DMS153 treated with DMSO at 0.1 percent for 48 hours (cell line): ENCODE measurements at regions not wholly inside any gene's neighbourhood (a gene's known extent, or its start where the extent isn't known, plus 50 kb on each side); places are given as distances from the start of the nearest gene placed in this dataset.

Experiments used
- DNase-seq: peaks from one replicate; lab custom pipeline; 2025; ENCODE audit not compliant: unreplicated experiment; lab: John Stamatoyannopoulos, UW

DNA sequence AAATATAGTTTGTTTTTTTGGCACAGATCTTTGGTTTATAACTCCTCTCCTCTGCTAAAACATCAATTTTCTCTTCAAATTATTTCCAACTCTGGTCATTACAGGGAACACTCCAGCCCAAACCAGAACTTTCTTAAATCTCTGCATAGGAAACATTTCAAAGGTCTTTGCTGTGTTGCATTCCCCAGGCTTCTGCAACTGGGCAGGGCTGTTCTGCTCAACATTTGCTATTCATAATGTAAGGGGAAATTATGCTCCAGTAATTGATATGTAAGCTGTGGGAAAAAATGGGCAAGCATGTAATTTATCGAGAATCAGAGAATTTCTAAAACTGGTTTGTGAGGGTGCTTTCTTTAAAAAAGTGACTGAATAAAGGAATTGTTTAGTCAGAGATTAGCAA is 410.4 kb downstream of the TUSC7 start:
- no peak for DNase-seq

DNA sequence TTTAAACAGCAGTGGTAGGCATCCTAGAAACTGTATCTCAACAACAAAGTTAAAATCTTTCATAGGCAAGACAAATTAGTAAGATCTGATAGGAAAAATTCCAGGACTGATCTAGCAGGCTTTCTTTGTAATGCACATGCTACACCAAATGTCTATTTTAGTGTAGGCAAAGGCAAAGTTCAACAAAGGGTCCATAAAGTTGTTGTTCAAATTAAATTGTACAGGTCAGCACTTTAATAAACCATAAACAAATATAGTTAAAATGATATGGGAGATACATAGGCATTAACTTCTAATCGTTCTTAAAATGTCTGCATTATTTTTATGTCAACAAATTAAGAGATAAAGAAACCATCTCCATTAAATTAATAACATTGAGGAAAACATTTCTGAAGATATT is 413.0 kb downstream of the TUSC7 start:
- DNase-seq, result no peak

DNA sequence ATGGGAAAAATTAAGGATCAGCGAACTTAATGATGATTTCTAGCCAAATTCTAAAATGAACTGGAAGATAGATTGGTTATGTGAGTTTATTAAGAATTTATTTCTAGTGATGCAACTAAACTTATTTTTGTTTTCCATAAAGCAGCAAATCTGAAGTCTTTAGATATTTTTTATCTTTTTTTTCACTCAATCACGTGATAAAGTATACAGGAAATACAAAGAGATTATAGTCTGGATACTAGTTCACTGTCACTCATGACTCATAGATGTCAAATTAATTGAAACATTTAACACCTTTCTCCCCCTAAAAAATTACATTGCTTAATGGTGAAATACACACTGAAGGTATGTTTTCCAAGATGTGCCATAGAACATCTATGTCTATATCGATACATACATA is 416.9 kb downstream of the TUSC7 start:
- no peak for DNase-seq

DNA sequence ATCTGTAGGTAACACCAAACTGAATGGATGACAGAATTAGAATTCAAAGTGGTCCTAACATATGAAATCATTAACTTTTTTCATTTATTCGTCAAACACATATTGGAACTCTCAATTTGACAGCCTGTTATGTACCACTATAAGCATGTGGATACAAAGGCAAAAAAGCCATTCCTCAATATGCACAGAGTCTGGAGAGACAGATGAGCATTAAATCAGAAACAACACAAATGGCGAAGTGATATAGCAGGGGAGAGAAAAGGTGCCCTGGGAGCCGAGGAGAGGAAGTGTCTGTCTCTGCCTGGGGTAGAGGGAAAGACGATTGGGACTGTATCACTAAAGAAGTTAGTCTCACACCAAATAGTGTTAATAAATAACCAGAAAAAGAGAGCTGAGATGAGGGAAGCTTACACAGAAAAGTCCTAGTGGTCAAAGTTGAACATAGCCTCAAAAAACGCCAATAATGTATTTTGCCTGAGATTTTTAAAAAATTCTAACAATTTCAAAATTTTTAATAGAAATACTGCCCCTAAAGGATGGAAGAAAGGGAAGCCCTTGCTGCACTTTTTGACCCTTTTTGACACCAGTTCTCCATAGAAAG is 417.5 kb downstream of the TUSC7 start:
- DNase-seq, result no peak

DNA sequence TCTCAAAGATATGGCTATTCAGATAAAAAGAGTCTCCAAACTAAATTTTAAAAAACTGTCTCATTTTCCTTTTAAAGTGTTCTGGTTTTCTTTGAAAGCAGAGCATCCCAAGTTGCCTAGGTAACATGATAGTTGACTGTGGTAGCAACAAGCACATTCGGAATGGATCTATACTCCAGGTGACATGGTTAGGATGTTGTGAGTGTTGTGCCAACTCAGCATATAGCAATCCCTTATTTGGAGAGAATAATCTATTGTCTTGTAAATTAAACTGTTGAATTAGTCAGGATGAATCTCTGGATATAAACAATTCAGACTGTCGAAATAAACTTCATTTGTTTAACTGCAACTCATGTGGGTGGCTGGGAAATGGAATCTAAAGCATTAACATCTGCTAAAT is 418.6 kb downstream of the TUSC7 start:
- DNase-seq, result no peak

DNA sequence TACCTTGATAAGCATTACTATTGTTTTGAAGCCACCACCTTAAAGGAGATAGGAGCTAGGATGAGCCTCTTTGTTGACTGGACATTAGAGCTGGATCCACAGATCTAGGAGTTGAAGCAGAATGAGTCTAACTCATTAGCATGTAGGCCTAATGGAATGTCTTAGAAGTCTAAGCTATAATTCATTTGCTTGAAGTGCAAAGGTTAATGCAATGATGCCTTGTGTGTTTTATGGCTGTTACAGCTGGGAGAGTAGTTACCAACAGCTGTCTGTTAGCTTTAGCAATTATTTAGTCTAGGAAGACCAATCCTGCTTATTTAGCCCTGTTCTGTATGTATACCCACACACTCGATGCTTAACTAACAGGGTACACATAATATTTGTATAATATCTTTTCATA is 419.3 kb downstream of the TUSC7 start:
- no peak for DNase-seq

DNA sequence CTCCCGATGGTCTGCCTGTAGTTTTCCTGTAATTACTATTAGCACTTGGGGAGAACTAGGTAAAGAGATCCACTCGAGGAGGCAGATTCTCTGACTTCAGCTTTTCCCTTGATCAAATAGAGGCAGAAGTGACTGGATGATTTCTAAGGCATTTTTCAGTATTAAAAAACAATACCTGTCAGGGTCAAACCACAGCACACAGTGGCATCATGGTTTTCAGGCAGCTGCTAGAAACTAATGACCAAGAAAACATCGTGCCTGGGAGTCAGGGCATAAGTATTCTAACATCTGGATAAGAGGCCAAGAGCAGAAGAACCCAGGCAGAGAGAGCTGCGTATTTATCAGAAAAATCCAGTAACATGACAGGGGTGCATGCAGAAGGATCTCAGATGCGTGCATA is 419.9 kb downstream of the TUSC7 start:
- no peak for DNase-seq

DNA sequence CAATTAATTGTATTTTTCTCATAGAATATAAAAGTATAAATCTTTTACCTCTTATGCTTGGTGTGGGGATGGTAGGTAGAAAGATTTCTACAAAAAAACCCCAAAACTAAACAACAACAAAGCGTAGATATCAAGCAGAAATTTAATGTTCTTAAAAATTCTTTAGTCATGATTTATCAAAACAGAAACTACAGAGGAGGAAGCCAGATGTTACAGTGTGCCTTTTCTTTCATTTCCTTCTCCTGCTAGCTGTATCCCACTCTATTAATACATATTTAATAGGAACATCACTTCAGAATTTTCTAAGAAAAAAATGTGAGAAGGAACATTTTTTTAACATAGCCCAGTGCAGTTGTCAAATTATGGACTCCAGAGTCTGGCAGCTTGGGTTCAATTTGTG is 420.6 kb downstream of the TUSC7 start:
- DNase-seq, result no peak

DNA sequence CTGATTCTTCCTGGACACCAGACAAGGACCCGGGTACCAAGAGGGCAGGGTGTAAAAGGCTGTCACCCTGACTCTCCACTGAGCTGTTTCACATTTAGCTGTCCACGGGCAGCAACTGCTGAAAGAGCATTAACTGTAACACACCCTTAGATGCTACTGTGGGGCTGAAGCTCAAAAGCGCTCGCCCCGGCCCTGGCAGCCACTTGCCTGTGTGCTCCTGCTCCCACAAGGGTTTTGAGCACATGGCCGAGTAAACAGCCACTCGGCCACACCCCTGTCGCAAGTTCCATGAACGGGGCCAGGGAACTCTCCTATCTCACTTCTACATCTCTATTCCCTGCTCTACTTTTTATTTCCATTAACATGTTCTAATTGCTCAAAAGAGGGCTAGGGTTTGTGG is 421.7 kb downstream of the TUSC7 start:
- DNase-seq, result no peak

DNA sequence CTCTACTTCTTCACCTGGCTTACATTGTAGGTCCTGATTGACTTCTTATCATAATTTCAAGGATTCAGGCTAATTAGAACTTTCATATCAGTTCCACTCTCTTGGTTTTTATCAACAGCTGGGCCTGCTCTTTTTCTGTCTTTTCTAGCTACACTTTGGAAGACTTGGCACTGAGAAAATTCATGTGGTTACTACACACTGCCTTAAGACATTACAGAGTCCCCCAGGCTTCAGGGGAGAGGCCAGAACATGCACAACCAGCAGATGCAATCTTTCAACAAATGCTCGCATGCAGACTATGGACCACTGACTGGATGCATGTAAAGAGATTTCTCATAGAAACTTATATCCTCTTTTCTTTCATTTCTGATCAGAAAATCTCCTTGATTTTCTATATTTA is 423.5 kb downstream of the TUSC7 start:
- no peak for DNase-seq

DNA sequence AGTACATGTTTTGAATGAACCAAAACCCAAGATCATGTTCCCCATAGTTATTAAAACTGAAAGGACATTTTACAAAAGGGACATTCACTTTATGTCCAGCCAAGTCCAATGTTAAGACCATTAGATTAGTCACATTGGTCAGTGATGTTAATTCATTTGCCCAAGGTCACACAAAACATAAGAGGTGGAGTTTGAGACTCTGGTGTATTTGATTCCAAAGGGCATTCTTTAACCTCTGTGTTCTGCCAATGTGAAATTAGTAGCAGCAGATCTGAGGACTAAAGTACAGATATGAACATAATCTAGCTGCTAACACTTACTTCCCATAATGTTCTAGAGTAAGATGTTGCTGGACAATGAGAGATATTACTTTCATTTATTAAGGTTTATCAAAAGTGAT is 425.6 kb downstream of the TUSC7 start:
- DNase-seq, result no peak

DNA sequence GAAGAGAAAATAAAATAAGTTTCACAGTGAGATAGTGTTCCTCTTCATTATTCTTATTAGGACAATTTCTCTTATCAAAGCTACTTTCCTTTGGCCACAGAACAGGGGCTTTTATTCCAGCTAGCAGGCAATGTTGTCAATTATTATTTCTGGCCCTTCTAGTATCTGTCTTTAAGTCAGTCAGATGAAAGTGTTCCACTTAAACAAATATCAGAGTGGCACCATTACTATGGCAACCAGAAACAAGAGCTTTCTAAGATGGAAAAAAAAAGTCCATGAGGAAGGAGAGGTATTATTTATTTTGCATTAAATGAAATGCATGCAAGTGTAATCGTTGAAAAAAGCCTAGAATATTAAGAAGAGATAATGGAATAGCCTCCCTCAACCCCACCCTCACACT is 426.4 kb downstream of the TUSC7 start:
- no peak for DNase-seq

DNA sequence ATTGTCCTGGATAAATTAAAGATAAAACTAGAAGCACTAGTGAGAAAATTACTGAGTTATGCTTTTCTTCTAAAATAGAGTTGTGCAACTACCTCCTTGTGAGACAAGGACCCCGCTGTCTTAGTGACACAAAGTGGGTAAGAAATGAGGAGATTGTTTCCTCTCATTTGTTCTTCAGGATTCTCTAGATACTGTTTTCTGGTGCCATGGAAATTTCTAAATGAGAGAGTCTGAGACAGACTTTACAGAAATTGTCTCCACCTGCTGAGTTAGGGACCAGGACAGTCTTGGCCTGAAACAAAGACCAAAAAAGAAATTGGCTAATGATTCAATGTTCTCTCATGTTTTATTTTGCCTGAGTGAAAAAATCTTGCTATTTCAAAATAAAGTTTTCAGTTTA is 427.5 kb downstream of the TUSC7 start:
- DNase-seq, result no peak

DNA sequence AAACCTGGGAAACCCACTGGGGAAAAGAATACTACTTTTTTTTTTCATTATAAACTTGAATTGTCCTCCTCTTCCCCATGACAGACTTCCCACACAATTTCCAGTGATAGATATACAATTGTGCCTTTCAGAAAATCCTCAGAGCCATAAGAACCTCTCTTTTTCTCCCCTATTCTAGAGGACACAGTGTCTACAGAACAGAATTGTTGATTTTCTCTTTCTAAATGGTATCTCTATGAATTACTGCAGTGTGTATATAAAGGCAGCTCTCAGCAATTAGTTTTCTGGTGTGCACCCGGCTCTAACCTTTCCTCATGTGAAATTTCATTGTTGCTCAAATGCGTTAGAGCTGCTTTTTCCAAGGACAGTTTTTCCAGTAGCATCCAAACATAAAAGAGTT is 430.1 kb downstream of the TUSC7 start:
- DNase-seq, result no peak

DNA sequence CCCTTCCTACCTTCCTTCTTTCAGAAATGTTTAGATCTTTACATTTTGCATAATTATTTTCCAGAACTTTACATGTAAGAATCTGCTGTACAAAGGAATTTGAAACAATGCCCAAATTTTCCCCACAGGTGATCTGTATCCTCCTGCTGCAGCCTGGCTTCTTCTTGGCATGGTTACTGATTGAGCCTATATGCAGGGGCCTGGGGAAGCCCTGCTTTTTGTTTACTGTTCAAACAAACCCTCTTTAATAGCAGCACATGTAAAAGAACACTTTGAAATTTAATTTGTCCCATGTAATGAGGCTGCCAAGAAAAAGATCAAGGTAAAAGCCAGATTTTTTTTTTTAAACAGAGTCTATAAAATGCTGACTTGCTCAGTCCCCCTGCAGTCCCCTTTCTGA is 432.2 kb downstream of the TUSC7 start:
- DNase-seq, result no peak

DNA sequence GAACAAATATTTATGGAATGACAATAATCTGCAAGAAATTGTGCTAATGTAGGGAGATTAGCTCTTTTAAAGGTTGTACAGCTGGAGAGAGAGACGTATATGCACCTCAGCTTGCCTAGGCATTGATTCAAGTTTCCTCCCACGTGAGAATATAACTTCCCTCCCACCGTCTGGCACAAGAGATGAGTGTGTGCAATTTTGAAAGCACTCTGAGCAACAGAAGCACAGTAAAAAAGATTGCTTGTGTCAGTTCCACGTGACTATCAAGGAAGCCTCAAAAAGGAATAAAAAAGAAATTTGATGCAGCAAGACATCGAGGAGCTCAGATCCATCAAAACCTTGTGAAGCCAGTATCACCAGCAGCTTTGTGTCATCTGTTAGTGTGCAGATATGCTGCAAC is 435.3 kb downstream of the TUSC7 start:
- no peak for DNase-seq

DNA sequence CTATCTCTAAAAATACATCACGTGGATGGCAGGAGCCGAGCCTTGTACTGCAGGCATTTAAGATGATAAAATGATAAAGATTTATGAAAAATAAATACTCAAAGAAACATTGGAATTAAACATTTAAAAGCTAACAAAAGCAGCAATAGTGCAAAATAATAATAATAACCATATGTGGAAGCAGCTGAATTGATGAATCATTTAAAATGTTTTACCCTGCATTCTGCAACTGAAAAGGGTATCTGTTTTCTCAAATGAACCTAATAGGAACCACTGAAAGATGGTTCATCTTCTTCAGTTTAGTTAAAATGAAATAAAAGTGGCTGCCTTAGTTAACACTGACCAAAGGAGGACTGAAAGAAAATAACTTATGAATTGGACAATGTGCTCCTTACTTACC is 436.1 kb downstream of the TUSC7 start:
- DNase-seq, result no peak

DNA sequence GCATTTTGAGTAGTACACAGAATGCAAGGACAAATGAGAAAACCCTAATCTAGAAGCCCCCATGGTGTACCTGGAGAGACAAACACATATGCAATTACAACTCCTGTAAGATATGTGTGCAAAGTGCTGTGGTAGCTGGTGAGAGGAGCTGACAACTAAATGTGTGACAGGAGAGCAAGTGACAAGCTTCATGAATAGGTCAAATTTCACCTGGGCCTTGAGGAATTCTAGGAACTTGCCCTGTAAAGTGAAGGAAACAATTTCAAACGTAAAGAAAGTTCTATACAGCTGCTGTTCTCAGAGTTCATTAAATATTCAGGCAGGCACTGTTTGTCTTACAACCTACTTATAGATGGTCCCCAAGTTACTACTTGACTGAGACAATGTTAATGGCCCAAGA is 437.0 kb downstream of the TUSC7 start:
- no peak for DNase-seq

DNA sequence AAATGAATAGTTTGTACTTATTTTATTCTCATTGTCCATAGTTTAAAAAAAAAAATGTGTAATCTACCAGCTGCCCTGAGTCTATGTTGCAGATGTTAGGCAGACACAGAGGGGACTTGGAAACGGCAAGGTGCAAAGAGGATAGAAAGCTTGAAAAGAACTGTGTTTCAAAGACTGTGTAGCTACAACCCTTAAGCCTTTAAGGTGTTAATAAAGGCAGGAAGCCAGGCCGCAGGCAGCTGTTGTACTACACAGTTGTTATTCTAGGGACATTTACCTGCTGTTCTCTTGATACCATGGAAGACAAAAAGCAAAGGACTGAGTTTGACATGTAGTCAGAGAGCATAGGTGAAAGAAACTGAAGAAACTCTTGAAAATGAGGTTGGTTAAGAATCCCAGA is 440.0 kb downstream of the TUSC7 start:
- DNase-seq, result no peak

DNA sequence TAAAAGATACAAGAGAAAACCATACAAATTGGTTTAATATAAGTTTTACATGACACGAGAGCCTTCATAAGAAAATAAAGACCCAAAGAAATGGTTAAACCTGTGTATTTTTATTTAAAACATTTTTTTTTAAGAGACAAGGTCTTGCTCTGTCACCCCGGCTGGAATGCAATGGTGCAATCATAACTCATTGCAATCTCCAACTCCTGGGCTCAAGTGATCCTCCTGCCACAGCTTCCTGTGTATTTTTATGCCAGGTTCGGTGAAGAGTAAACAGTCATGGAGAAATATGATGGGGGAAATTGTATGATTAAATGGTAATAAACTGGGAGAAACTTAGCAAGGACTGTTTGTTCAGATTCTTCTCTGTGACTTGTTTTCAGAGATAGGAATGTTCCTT is 441.0 kb downstream of the TUSC7 start:
- no peak for DNase-seq

DNA sequence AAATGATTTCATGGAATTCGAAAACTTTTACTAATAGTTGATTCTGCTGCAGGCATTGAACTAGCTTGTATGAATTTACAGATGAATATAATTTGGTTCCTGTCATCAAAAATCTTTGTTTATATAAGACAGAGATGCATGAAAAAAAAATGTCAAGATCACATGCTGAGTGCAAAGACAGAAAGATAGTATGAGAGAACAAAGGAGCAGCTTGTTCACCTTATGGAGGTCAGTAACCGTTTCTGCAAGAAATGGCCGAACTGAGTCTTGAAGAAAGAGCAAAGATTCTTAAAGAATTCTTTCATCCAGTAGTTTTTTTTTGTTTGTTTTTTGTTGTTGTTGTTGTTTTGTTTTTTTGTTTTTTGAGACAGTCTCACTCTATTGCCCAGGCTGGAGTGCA is 450.6 kb downstream of the TUSC7 start:
- no peak for DNase-seq

DNA sequence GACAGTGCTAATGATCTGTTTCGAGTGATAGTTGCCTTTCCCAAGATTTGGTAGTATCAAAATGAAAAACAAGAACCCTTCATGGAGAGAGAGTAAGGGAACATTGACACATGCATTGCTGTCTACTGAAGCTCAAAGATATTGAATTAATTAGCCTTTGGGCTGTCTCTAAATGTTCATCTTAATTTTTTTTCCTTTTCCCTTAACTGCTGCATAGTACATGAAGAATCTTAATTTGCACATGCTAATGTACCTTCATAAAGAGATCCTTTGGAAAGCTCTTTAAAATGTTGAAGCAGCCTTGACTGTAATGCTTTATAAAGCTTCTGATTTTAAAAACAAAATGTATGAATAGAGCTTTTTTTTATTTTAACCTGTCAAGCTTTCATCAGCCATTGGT is 452.2 kb downstream of the TUSC7 start:
- no peak for DNase-seq

DNA sequence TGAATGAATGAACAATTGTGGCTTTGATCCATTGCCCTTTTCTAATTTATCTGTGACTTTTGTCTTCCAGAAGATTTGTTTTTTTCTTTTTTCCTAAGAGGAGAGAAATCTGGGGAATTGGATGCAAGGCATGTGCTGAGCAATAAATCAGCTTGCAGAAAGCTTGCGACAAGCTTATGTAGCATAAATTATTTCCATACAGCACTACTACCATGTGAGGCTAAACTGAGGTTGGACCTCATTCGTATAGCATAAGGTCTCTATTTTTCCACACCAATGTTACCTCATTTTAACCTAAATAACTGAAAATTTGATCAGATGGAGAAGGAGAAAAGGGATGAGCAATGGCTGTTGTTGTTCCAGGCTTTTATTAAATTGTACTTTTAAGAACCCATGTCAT is 455.6 kb downstream of the TUSC7 start:
- DNase-seq, result no peak

DNA sequence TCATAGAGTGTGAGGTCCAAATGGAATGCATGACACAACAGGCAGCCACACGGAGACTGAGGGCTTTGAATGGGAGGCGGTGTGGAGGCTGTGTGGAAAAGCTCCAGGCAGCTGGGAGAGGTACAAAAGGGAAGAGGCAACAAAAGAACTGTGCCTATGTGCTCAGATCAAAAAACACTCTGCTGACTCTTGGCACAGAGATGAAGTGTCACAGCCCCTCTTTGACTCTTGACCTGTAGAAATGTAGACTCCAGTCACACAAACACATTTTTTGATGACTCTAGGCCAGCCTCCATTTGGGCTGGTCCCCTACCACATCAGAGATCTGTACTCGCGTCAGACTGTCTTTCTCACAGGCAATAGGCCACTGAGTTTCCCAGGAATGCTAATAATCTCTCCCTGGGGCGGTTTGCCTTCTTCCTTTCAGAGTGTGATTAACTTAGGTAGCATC is 456.0 kb downstream of the TUSC7 start:
- DNase-seq, result no peak
